ENCODE measurements at regions not wholly inside any gene's neighbourhood (a gene's known extent, or its start where the extent isn't known, plus 50 kb on each side); places are given as distances from the start of the nearest gene placed in this dataset.
"Not testable (repeated sequence)": the region's sequence is repeated elsewhere in the genome, so short reads cannot be mapped to it uniquely, and the experiment has no call there.

DNA sequence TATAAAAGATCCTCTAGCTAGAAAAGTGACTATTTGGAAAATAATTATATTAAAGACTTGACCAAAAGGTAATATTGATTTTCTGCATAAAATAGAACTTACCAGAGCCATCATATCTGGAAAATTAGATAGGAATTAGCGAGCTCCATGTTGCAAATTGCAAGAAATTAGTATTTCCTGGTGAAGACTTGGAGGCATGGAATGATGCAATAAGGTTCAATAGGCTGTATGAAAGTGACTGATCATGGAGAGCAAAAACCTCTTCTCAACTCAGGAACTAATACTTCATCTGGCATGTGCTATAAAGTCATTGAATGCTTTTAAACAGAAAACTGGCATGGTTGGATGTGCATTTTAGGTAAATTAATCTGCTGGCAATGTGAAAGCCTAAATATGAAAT, 66.3 kb upstream of the UFM1 start:
- peaks cover 14% of the 10 kb centered on the region for H3K9me3 Mint-ChIP-seq (ENCODE audit: low read depth)

DNA sequence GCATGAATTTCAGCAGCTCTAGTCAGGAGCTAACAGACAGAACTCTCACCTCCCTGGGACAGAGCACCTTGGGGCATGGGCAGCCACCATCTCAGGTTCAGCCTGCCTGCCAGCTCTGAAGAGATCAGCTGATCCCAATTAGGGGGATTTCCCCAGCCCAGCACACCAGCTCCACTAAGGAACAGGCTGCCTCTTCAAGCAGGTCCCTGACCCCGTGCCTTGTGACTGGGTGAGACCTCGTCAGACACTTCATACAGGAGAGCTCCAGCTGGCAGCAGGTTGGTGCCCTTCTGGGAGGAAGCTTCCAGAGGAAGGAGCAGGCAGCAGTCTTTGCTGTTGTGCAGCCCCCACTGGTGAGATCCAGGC, 84.5 kb upstream of the UFM1 start:
- H3K36me3 Mint-ChIP-seq (ENCODE audit: low read depth), result no peaks in the 10 kb centered on the region
- peaks cover 2% of the 10 kb centered on the region for H3K27me3 Mint-ChIP-seq
- H3K9me3 Mint-ChIP-seq (ENCODE audit: low read depth), result peaks cover 9% of the 10 kb centered on the region
- ChIA-PET POLR2A (no interaction called here), CTCF (no interaction called here)
- intact Hi-C loops (cut with DNase I, micrococcal nuclease), result no loop called here
- no peak overlapping the region for H3K4me3 Mint-ChIP-seq
- DNase-seq, result no peak
- no peak overlapping the region for H3K27ac Mint-ChIP-seq
- H3K4me1 Mint-ChIP-seq, result no peaks in the 10 kb centered on the region
- no peak for ATAC-seq

More for the DNA sequence above, 66.3 kb upstream of the UFM1 start:
- no peaks in the 10 kb centered on the region for H3K36me3 Mint-ChIP-seq (ENCODE audit: low read depth)
- ATAC-seq, result no peak
- no peak overlapping the region for H3K4me3 Mint-ChIP-seq
- no peaks in the 10 kb centered on the region for H3K4me1 Mint-ChIP-seq
- H3K27me3 Mint-ChIP-seq, result no peaks in the 10 kb centered on the region
- ChIA-PET POLR2A (no interaction called here), CTCF (no interaction called here)
- no peak for DNase-seq
- intact Hi-C loops (cut with DNase I, micrococcal nuclease), result no loop called here
- H3K27ac Mint-ChIP-seq, result no peak overlapping the region

- H3K27ac Mint-ChIP-seq, result no peak overlapping the region
- H3K9me3 Mint-ChIP-seq (ENCODE audit: low read depth), result peaks cover 9% of the 10 kb centered on the region
- ATAC-seq (no peak), DNase-seq (no peak)
- H3K36me3 Mint-ChIP-seq (ENCODE audit: low read depth), result no peaks in the 10 kb centered on the region
- H3K4me3 Mint-ChIP-seq, result no peak overlapping the region
- POLR2A ChIA-PET, result no interaction called here
- H3K4me1 Mint-ChIP-seq, result no peaks in the 10 kb centered on the region
- H3K27me3 Mint-ChIP-seq, result peaks cover 2% of the 10 kb centered on the region
- CTCF ChIA-PET, result no interaction called here
- intact Hi-C loops (cut with DNase I, micrococcal nuclease), result no loop called here
Measured at GRCh38 chr13:38264363-38265131, 85.1 kb upstream of the UFM1 start.

- Mint-ChIP-seq H3K36me3 (ENCODE audit: low read depth) (no peaks in the 10 kb centered on the region), H3K27me3 (peaks cover 2% of the 10 kb centered on the region)
Measured at GRCh38 chr13:38262211-38262610, 87.4 kb upstream of the UFM1 start.

GRCh38 chr13:38255600-38255999, 94.1 kb upstream of the UFM1 start:
- Mint-ChIP-seq H3K27ac (no peak overlapping the region), H3K4me1 (no peaks in the 10 kb centered on the region), H3K9me3 (ENCODE audit: low read depth) (no peaks in the 10 kb centered on the region), H3K36me3 (ENCODE audit: low read depth) (no peaks in the 10 kb centered on the region), H3K27me3 (no peaks in the 10 kb centered on the region), H3K4me3 (no peak overlapping the region)
- intact Hi-C loops (cut with DNase I, micrococcal nuclease), result no loop called here
- DNase-seq (no peak), ATAC-seq (no peak)
- ChIA-PET POLR2A (no interaction called here), CTCF (interaction anchor here (0.7 kb wide), 1 partner anchor 12 kb away, joined by 3 read pairs; no protein-coding TSS in a partner anchor)

More at GRCh38 chr13:38262211-38262610, 87.4 kb upstream of the UFM1 start:
- POLR2A ChIA-PET, result no interaction called here
- intact Hi-C loops (cut with DNase I, micrococcal nuclease), result no loop called here
- DNase-seq (no peak), ATAC-seq (no peak)
- Mint-ChIP-seq H3K4me3 (no peak overlapping the region), H3K4me1 (no peaks in the 10 kb centered on the region), H3K9me3 (ENCODE audit: low read depth) (peaks cover 5% of the 10 kb centered on the region), H3K27ac (no peak overlapping the region)
- CTCF ChIA-PET, result no interaction called here

GRCh38 chr13:38239874-38240273, 109.8 kb upstream of the UFM1 start:
- no peak for DNase-seq
- Mint-ChIP-seq H3K27me3 (no peaks in the 10 kb centered on the region), H3K36me3 (ENCODE audit: low read depth) (no peaks in the 10 kb centered on the region), H3K4me1 (no peaks in the 10 kb centered on the region), H3K9me3 (ENCODE audit: low read depth) (no peaks in the 10 kb centered on the region), H3K27ac (no peak overlapping the region), H3K4me3 (no peak overlapping the region)
- ChIA-PET POLR2A (no interaction called here), CTCF (no interaction called here)
- ATAC-seq, result no peak
- intact Hi-C loops (cut with DNase I, micrococcal nuclease), result no loop called here

DNA sequence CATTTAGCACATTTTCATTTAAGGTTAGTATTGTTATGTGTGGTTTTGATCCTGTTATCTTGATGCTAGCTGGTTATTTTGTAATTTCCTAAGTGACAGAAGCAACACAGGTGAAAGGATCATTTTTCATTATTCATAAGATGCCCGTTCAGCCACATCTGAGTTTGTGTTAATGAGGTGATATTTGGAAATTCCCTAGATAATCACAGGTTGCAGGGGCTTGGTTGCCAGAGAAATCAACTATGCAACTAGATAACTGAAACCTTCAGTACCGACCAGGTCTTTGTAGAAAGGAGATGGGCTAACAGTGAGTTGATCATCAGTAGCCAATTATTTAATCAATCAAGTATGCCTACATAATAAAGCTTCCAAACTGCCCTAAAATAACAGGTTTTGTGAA, 121.3 kb upstream of the UFM1 start:
- H3K27me3 Mint-ChIP-seq, result no peaks in the 10 kb centered on the region
- intact Hi-C loops (cut with DNase I, micrococcal nuclease), result no loop called here
- no peak overlapping the region for H3K4me3 Mint-ChIP-seq
- H3K9me3 Mint-ChIP-seq (ENCODE audit: low read depth), result peaks cover 7% of the 10 kb centered on the region
- ATAC-seq (no peak), DNase-seq (no peak)
- H3K36me3 Mint-ChIP-seq (ENCODE audit: low read depth), result no peaks in the 10 kb centered on the region
- ChIA-PET POLR2A (no interaction called here), CTCF (interaction anchor here (1.0 kb wide), 1 partner anchor 9 kb away, joined by 4 read pairs; no protein-coding TSS in a partner anchor)
- no peak overlapping the region for H3K27ac Mint-ChIP-seq
- H3K4me1 Mint-ChIP-seq, result no peaks in the 10 kb centered on the region

DNA sequence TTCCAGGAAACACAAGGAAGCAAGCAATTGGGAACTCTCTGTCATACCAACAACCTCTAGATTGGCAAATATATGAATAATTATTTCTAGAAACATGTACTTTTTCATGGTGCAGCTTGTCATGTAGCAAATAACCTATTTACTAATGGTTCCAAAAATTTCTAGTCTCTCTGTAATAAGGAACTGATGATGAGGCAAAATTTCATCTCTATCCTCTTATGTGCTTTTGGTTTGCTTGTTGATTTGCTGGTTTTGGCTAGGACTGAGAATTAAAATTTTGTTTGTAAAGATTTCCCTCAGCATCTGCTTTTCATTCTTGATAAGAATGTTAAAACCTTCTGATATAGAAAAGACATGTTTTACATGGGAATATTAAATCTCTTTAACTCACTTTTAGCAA, 123.2 kb upstream of the UFM1 start:
- ChIA-PET CTCF (no interaction called here), POLR2A (no interaction called here)
- H3K4me3 Mint-ChIP-seq, result no peak overlapping the region
- intact Hi-C loops (cut with DNase I, micrococcal nuclease), result no loop called here
- H3K9me3 Mint-ChIP-seq (ENCODE audit: low read depth), result no peaks in the 10 kb centered on the region
- H3K27ac Mint-ChIP-seq, result no peak overlapping the region
- no peaks in the 10 kb centered on the region for H3K4me1 Mint-ChIP-seq
- no peaks in the 10 kb centered on the region for H3K36me3 Mint-ChIP-seq (ENCODE audit: low read depth)
- no peaks in the 10 kb centered on the region for H3K27me3 Mint-ChIP-seq
- no peak for DNase-seq
- no peak for ATAC-seq

DNA sequence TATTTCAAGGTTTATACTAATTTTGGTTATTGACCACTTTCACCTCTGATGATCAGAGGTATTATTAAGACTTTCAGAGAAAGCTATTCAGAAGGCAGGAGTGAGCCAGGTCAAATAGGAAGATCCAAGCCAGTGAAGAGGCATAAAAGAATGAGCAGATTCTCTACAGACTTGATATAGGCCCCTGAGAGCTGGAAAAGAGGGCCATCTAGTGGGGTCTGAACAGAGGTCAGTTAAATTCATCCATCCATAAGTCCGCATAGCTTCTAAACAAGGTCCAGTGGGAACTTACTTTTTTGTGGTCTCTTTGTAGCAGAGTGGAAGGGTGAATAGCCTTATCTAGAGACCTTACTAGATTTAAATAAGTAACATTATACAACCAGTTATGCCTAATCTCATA, 126.6 kb upstream of the UFM1 start:
- H3K36me3 Mint-ChIP-seq (ENCODE audit: low read depth), result no peaks in the 10 kb centered on the region
- peaks cover 2% of the 10 kb centered on the region for H3K9me3 Mint-ChIP-seq (ENCODE audit: low read depth)
- H3K4me1 Mint-ChIP-seq, result no peaks in the 10 kb centered on the region
- ATAC-seq, result no peak
- CTCF ChIA-PET, result no interaction called here
- no peak overlapping the region for H3K4me3 Mint-ChIP-seq
- no peaks in the 10 kb centered on the region for H3K27me3 Mint-ChIP-seq
- no peak for DNase-seq
- POLR2A ChIA-PET, result no interaction called here
- no peak overlapping the region for H3K27ac Mint-ChIP-seq
- intact Hi-C loops (cut with DNase I, micrococcal nuclease), result no loop called here

- H3K4me3 Mint-ChIP-seq; H3K4me1 Mint-ChIP-seq; H3K36me3 Mint-ChIP-seq (ENCODE audit: low read depth); DNase-seq; ATAC-seq; intact Hi-C loops (cut with DNase I, micrococcal nuclease); H3K27me3 Mint-ChIP-seq; POLR2A ChIA-PET; CTCF ChIA-PET; H3K9me3 Mint-ChIP-seq (ENCODE audit: low read depth); H3K27ac Mint-ChIP-seq: not testable (repeated sequence)
Measured at GRCh38 chr13:38221120-38221519, 128.5 kb upstream of the UFM1 start.

DNA sequence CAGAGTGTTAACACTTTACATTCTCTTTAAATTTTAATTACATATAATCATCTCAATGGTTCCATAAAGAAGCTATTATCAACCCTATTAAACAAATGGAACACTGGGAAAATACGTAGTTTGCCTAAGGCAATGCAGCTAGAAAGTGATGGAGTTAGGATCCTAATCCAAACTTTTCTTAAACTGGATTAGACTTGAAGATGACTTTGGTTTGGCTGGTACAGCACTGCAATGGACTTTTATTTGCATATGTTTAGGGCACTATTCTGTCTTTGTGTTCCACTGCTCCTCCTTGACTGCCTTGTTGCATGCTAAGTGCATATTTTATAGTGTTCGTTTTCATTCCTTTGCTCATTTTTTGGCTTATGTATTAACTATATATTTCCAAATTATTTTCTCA, 133.5 kb upstream of the UFM1 start:
- Mint-ChIP-seq H3K9me3 (ENCODE audit: low read depth) (peaks cover 14% of the 10 kb centered on the region), H3K27ac (no peak overlapping the region), H3K36me3 (ENCODE audit: low read depth) (no peaks in the 10 kb centered on the region), H3K4me1 (no peaks in the 10 kb centered on the region), H3K4me3 (no peak overlapping the region), H3K27me3 (no peaks in the 10 kb centered on the region)
- DNase-seq (no peak), ATAC-seq (no peak)
- intact Hi-C loops (cut with DNase I, micrococcal nuclease), result no loop called here
- ChIA-PET CTCF (no interaction called here), POLR2A (no interaction called here)

- no peak overlapping the region for H3K4me3 Mint-ChIP-seq
- DNase-seq (no peak), ATAC-seq (no peak)
- no peaks in the 10 kb centered on the region for H3K4me1 Mint-ChIP-seq
- H3K9me3 Mint-ChIP-seq (ENCODE audit: low read depth), result peaks cover 18% of the 10 kb centered on the region
- no peaks in the 10 kb centered on the region for H3K27me3 Mint-ChIP-seq
- CTCF ChIA-PET, result no interaction called here
- no peak overlapping the region for H3K27ac Mint-ChIP-seq
- H3K36me3 Mint-ChIP-seq (ENCODE audit: low read depth), result no peaks in the 10 kb centered on the region
- POLR2A ChIA-PET, result no interaction called here
- intact Hi-C loops (cut with DNase I, micrococcal nuclease), result no loop called here
Measured at GRCh38 chr13:38213314-38213713, 136.3 kb upstream of the UFM1 start.

Measured in activated CD4-positive, alpha-beta T cell treated with anti-CD3 and anti-CD28 coated beads for 36 hours (primary cell).